SH-SY5Y (cell line): ENCODE measurements at regions not wholly inside any gene's neighbourhood (a gene's known extent, or its start where the extent isn't known, plus 50 kb on each side); places are given as distances from the start of the nearest gene placed in this dataset.

Source experiments
- GATA2 ChIP-seq: IDR thresholded peaks from 2 replicates; pipeline ENCODE4 v1.6.1; 2011; ENCODE audit warnings: mild to moderate bottlenecking, low read depth, low read length
- GATA3 ChIP-seq: IDR thresholded peaks from 2 replicates; pipeline ENCODE4 v1.6.1; 2011; ENCODE audit warnings: low read depth, mild to moderate bottlenecking, low read length, moderate library complexity

DNA sequence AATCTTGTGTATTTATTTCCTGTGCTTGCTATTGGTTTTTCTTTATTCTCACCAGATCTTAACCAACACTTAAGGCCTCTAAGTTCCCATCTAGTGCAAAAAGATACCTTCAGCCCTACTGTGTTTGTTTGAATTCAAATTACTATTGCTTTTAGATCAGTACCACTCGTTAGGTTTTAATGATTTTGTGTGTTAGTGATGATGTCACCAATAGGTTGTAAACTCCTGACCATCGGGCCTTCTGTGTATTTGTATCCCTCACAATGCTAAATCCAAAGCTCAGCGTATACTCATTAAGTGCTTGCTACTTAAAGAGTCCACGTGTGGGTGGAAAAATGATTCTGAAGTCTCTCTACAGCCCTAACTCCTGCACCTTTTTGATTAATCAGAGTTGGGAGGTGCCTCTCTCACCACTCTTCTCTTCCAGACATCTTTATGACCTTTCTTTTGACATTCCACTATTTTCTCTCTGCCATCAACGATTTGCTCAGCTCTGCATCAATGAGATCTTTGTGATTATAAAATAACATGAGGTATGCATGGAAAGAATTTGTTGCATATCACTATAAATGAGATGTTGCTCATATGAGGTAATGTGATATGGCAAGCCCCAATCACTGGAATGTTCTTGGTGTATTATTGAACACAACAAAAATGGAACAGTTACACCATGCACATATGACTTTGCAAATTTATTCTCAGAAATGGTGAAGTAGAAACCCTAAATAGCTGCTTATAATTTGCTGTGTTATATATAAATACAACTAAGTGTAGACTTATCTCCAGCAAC is 55.1 kb upstream of the LAMA2 start:
- TF ChIP-seq GATA2 (no peak), GATA3 (no peak)

DNA sequence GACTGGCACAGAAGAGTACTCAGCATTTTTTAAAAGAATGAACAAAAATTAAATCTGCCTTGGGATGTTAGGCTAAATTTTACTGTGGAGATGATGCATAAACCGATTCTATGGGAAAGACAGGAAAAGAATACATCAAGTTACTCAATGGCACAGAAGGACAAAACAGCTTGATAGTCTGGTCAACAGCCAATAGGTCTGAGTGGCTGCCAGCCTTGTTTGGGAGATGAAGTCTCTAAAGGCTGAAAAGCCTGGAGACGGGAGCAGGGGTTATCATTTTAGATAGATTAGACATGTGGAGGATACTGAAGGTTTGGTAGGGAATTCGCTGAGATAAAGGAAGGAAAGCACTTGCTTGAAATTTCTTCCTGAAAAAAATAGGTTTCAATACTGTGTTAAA is 56.3 kb upstream of the LAMA2 start:
- no peak for TF ChIP-seq GATA3
- TF ChIP-seq GATA2 = no peak

DNA sequence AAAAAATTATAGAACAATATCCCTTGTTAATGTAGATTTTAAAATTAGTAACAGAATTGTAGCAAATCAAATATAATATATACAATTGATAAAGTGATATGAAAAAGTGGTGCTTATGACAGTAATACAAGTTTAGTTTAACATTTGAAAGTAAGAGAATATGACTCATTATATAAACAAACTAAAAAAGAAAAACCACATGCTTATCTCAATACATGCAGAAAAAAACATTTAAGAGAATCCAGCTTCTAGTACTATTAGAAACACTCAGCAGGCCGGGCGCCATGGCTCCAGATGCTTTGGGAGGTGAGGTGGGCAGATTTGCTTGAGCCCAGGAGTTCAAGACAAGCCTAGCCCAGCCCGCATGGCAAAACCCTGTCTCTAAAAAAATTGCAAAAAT is 60.7 kb upstream of the LAMA2 start:
- TF ChIP-seq GATA3 (no peak), GATA2 (no peak)

DNA sequence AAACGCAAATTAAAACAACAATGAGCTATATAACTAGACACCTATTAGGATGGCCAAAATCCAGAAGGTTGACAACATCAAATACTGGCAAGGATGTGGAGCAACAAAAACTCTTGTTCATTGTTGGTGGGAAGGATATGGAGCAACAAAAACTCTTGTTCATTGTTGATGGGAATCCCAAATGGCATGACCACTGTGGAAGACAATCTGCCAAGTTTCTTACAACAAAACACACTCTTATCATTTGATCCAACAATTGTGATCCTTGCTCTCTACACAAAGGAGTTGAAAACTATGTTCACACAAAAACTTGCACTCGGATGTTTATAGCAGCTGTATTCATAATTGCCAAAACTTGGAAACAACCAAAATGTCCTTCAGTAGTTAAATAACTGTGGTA is 61.8 kb upstream of the LAMA2 start:
- TF ChIP-seq GATA2 (no peak), GATA3 (no peak)

DNA sequence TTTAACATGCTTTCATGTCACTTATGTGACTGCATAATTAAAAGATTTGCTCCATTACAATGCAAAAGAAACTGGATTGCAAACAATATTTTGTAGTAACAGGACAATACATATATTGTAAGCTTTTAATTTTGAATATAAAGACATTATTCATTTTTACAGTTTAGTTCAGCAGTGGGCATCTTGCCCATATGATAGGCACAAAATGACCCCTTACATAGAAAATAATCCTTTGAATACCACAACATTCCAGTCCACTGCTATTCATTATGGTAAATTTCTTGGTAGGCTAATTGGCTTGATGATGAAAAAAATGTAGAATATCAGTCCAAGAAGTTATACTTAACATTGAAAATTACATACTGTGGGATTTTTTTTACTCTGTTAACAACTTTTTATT is 74.1 kb upstream of the LAMA2 start:
- TF ChIP-seq GATA2 = no peak

DNA sequence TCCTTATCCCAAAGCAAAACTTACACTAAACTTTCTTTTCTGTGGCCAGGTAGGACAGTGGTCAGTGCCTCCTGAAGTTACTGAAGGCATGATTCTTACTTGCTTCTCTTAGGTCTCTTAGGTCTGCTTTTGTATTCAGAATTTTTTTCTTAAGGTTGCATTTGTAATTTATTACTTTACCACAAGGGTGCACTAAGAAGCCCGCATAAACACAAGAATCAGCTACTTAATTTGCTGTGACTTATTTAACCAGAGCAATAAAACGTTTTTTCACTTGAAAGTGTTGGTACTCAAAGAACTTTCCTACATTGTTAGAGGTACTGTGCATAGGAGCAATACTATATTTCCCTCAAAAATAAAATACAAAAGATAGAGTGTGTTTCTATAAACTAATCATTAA is 75.4 kb upstream of the LAMA2 start:
- no peak for TF ChIP-seq GATA2

DNA sequence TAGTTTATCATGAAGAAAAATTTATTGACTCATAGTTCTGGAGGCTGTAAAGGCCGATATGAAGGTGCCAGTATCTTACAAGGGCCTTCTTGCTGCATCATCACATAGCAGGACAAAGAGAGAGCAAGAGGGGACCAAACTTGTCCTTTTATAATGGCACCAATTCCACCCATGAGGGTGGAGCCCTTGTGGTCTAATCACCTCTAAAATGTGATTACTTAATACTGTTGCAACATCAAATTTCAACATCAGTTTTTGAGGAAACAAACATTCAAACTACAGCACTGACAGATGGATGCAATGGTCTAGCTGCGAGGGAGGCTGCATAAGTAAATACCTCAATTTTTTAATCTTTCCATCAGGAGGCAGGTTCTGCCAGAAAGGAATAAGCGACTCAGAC is 76.7 kb upstream of the LAMA2 start:
- no peak for TF ChIP-seq GATA3
- no peak for TF ChIP-seq GATA2

DNA sequence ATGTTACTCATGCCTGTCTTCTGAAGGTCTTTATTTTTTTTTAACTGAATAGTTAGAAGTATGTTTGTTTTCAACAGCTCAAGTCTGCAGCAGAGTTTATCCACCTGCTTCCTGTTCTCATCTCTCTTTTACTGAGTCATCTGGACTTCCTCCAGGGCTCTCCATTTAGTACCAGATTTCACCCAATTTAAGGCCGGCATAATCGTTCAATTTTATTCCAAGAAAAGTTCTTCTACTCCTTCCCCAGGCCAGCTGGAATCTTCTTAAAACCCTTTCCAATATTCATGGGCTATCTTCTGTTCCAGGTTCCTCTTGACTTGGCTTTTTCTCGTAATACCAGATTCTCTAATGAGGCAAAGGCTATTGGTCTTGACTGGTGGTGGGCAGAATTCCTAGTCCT is 79.0 kb upstream of the LAMA2 start:
- TF ChIP-seq GATA2 (no peak), GATA3 (no peak)

DNA sequence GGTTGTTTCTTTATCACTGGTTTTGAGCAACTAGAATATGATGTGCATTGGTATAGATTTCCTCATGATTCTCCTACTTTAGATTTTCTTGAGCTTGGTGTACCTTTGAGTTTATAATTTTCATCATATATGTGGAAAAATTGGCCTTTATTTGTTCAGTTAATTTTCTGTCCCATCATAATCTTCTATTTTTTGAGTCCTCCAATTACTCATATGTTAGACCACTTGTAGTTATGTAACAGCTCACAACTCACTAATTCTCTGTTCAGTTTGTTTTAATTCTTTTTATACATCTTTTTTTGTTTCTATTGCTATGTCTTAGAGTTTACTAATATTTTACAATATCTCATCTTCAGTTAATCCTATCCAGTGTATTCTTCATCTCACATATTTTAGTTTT is 81.3 kb upstream of the LAMA2 start:
- TF ChIP-seq GATA3 (no peak), GATA2 (no peak)

DNA sequence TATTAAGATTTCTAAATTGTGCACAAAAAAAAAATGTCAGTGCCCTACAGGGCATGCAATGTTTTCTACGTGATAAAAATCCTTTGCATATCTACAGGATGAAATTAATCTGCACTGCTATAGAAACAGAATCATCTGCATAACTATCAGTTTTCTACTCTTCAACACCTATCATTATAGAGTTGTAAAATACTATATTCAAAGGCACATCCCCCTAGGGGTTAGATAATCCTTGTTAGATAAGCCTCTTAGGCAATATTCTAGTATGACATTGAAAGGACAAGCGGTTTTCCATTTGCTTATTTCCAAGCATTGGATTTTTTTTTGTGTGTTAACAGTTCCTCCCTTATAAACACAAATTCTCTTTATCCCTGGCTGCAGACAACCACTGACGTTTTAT is 98.7 kb upstream of the LAMA2 start:
- TF ChIP-seq GATA3 (no peak), GATA2 (no peak)

DNA sequence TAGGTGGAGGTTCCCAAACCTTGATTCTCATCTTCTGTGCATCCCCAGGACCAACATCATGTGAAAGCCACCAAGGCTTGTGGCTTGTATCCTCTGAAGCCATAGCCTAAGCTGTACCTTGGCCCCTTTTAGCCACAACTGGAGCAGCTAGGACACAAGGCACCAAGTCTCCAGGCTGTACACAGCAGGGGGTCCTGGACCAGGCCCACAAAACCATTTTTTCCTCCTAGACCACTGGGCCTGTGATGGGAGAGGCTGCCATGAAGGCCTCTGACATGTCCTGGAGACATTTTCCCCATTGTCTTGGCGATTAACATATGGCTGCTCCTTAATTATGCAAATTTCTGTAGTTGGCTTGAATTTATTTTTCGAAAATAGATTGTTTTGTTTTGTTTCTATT is 114.8 kb upstream of the LAMA2 start:
- TF ChIP-seq GATA2 (no peak), GATA3 (no peak)

DNA sequence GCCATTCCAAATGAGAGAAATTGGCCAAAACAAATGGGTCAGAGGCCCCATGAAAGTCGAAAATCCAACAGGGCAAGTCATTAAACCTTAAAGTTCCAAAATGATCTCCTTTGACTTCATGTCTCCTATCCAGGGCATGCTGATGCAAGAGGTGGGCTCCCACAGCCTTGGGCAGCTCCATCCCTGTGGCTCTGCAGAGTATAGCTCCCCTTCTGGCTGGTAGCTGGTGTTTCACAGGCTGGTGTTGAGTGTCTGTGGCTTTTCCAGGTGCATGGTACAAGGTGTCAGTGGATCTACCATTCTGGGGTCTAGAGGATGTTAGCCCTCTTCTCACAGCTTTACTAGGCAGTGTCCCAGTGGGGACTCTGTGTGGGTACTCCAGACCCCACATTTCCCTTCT is 115.2 kb upstream of the LAMA2 start:
- no peak for TF ChIP-seq GATA3
- TF ChIP-seq GATA2 = no peak

DNA sequence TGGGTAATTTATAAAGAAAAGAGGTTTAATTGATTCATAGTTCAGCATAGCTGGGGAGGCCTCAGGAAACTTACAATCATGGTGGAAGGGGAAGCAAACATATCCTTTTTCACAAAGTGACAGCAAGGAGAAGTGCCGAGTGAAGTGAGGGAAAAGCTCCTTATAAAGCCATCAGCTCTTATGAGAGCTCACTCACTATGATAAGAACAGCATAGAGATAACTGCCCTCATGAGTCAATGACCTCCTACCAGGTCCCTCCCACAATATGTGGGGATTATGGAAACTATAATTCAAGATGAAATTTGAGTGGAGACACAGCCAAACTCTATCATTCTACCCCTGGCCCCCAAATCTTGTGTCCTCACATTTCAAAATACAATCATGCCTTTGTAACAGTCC is 115.8 kb upstream of the LAMA2 start:
- no peak for TF ChIP-seq GATA3
- TF ChIP-seq GATA2 = no peak

DNA sequence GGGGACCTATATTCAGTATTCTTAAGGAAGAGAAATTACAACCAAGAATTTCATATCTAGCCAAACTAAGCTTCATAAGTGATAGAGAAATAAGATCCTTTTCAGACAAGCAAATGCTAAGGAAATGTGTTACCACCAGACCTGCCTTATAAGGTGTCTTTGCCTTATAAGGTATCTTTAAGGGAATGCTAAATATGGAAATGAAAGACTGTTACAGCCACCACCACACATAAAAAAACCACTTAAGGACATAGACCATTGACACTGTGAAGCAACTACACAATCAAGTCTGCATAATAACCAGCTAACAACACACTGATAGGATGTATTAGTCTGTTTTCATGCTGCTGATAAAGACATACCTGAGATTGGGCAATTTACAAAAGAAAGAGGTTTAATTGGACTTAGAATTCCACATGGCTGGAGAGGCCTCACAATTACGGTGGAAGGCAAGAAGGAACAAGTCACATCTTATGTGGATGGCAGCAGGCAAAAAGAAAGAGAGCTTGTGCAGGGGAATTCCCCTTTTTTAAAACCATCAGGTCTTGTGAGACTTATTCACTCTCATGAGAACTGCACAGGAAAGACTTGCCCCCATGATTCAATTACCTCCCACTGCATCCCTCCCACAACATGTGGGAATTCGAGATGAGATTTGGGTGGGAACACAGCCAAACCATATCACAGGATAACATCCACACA is 119.2 kb upstream of the LAMA2 start:
- TF ChIP-seq GATA2 (no peak), GATA3 (no peak)

DNA sequence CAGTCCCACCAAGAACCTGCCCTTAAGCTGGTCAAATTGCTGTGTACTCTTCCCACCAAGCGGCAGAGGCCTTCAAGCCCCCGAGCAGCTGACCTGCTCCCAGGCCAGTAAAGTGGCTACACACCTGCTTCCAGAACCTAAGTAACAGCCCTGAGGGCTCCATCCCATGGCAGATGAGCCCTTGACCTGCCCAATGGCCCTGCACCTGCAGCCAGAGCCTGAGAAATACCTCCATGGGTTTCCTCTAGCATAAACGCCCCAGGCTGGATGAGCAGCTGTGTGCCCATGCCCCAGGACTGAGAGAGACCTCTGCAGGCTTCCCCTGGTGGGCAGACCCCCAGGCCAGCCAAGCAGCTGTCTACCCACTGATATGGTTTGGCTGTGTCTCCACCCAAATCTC is 123.0 kb upstream of the LAMA2 start:
- TF ChIP-seq GATA2 = no peak
- TF ChIP-seq GATA3 = no peak

DNA sequence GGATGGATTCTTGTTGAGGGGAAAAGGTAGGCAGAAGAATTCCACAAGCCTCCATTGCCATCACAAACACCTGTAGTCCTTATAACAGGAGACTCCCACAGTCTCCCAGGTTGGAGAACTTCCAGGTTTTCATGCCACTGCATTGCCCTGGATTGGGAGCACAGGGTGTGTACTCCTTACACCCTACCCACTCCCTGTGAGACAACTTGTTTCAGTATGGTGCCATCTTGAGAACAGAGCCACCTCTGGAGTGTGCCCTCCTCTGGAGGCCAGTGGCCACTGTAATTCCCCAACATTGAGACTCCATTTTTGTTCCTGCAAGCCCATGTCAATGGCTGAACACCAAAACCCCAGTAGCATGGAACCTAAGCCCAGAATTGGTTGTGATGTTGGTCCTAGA is 123.5 kb upstream of the LAMA2 start:
- TF ChIP-seq GATA2 = no peak
- no peak for TF ChIP-seq GATA3

DNA sequence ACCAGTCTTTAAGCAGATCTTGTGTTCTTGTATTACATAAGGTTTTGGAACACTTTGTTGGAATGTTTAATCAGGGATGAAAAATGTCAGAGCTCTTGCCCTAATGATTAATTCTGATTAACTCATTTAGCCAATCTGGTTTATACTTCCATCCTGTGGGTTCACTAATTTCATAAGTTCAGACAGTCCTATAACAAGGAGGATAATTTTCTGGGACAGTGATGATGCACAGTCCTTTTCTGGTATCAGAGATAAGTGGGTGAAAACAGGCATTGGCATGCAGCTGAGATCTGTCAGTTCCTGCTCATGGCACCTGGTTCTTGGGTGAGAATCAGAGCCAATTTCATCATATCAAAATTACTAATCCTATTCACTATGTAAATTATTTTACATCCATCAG is 125.0 kb upstream of the LAMA2 start:
- TF ChIP-seq GATA3 (no peak), GATA2 (no peak)
